ENCODE measurements at regions not wholly inside any gene's neighbourhood (a gene's known extent, or its start where the extent isn't known, plus 50 kb on each side); places are given as distances from the start of the nearest gene placed in this dataset.
"Not testable (repeated sequence)": the region's sequence is repeated elsewhere in the genome, so short reads cannot be mapped to it uniquely, and the experiment has no call there.

DNA sequence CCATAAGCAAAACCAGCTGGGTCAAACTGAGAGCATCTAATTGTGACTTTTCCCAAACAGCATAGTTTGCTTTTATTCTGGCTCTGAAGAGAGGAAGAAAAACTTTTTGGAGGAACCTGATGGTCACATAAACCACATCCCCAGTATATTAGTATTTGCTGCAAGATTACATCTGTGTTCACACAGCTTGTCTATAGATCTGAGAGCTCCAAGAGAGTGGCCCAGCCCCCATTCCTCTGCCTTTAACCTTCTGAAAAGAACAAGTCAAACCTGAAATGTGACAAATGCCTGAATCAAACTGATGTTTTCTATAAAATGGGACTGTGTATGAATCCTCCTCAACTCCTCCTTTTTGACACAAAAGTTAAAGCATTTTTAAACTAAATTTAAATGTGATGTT, 435.2 kb downstream of the ZNF479 start:
- DNase-seq (ENCODE audit: extremely low read depth in 1 of 2, low read depth in 1 of 2): not testable (repeated sequence)

DNA sequence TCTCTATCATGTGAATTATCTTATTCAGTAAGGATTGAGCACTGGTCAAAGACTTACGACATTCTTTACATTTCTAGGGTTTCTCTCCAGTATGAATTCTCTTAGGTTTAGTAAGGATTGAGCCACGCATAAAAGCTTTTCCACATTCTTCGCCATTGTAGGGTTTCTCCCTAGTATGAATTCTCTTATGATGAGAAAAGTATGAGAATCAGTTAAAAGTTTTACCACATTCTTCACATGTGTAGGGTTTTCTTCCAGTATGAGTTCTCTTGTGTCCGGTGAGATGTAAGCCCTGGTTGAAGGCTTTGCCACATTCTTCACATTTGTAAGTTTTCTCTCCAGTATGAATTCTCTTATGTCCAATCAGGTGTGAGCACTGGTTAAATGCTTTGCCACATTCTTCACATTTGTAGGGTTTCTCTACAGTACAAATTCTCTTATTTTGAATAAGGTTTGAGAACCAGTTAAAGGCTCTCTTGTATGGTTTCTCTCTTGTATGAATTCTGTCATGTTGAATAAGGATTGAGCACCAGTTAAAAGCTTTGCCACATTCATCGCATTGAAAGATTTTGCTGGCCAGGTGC, 445.9 kb downstream of the ZNF479 start:
- DNase-seq (ENCODE audit: extremely low read depth in 1 of 2, low read depth in 1 of 2): no peak

DNA sequence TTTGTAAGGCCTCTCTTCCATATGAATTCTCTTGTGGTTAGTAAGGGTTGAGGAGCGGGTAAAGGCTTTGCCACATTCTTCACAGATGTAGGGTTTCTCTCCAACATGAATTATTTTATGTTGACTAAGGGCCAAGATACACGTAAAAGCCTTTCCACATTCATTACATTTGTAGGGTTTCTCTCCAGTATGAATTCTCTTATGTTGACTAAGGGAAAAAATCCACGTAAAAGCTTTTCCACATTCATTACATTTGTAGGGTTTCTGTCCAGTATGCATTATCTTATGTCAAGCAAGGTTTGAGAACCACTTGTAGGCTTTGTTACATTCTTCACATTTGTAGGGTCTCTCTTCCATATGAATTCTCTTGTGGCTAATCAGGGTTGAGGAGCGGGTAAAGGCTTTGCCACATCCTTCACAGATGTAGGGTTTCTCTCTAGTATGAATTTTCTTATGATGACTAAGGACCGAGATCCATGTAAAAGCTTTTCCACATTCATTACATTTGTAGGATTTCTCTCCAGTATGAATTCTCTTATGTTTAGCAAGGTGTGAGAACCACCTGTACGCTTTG, 493.0 kb downstream of the ZNF479 start:
- no peak for DNase-seq (ENCODE audit: extremely low read depth in 1 of 2, low read depth in 1 of 2)

DNA sequence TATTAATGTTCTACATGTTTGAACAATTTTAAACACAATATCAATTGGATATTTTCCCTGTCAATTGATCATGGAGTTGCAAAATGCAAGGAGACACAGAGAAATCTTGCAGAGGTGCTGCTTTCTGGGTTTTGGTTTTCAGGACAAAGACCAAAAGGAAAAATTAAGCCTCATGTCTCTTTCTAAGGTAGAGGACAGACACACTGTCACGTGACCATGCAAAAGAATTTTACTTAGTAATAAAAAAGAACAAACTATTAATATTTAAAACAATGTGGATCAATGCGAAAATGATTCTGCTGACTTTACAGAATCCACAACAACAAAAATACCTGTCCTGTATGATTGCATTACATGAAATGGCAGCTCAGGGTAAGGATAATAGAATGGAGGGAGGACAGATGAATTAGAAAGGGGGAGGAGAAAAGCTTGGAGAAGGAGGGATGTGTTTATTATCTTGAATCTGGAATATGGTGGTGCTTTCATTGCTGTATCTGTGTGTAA, 493.7 kb upstream of the NUPR2 start:
- no peak for DNase-seq (ENCODE audit: extremely low read depth in 1 of 2, low read depth in 1 of 2)

DNA sequence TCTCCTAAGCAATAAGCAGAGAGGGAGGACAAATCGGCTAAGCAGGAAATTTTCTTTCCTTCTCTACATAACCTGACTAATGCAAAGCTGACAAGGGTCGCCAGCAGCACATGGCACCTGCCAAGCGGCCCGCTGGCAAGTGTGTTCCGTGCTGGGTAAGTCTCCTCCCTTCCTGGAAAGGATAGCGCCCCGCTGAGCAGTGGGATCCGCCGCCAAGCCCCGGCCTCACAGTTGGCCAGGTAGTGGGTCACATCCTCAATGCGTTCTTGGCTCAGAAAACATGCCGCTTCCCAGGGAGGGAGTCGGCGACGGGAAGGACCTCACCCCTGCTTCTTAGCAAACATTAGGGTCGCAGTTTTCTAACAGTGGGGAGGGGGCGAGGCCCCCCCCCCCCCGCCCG, 488.9 kb upstream of the NUPR2 start:
- no peak for DNase-seq (ENCODE audit: extremely low read depth in 1 of 2, low read depth in 1 of 2)

DNA sequence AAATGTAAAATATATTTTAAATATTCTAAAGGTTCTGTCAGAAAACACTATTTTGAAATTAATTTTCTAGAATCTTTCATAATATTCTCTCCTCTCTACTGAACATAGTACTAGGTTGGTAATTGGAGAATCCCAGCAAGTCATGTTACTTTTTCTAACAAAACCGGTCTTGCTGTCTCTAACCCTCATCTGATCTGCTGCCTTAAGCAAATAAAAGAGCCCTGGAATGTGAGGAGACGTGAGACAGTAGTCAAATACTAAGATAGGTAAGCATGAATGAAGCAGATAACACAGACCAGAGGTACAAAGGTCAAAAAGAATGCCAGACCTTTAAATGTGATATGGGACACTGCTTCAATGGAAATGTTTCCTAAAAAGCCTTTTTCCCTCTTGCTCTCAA, 462.4 kb upstream of the NUPR2 start:
- DNase-seq (ENCODE audit: extremely low read depth in 1 of 2, low read depth in 1 of 2): no peak

DNA sequence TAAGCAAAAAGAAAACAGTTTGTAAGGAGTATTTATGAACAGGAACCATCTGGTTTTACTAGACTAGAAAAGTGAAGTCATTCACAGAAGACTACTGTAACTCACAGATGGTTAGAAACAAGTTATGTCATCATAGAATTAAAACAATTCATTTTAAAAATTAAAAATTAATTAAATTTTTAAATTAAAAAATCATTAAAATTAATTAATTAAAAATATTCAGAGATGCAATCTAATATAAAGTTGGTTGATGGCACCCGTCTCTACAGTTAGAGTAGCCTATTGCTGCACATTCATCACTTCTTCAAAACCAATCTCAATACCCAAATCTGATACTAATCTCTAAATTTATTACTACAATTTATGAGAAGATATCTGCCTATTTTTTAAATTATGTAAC, 454.8 kb upstream of the NUPR2 start:
- DNase-seq (ENCODE audit: extremely low read depth in 1 of 2, low read depth in 1 of 2): no peak

DNA sequence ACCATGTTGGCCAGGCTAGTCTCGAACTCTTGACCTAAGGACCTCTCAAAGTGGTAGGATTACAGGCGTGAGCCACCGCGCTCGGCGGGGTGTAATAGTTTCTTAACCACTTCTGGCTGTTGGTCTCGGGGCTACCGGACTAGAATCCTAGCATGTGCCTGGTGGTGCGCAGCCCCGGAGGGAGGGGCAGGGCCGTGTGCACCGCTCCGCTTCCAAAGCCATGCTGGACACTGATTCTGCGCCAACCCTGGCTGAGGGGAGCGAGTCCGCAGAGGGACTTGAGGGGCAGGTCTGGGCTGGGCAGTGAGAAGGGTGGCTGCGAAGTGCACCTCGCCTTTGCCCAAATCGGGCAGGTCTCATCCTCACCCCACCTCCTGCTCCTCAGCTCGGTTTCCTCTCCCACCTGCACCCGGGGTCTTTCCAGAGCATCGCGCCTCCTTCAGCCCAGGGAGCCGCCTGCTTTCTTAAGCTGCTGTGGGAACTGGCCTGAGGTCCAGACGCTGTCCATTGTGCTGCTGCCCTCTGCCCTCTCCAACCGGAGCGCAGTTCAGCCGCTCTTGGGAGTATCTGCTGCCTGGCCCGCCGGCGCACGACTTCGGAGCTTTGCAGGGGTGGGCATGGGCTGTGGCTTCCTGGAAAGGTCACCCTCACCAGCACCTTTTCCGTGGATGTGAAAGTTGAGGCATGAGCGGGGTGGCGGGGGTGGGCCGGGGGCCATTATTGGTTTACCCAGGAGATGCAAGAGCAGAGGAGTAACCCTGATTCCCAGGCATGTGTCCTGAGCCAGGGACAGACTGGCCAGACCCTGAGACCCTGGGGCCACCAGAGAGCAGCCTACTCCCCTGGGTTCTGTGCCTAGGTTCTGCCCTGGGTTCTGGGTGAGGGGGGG, 422.6 kb upstream of the NUPR2 start:
- no peak for DNase-seq (ENCODE audit: extremely low read depth in 1 of 2, low read depth in 1 of 2)

DNA sequence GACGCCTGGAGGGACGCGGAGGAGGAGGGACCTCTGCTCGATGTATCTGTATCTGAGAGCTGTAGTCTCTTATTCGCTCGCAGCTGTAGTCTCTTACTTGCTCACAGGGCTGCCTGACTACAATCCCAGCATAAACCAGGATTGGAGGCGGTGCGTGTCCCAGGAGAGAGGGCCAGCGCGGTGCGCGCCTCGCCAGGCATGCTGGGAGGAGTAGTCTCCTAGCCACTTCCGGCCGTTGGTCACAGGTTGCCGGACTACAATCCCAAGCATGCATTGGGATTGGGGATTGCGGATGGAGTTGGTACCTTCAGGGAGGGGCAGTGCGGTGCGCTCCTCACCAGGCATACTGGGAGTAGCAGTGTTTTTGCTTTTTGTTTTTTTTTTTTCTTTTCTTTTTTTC, 421.7 kb upstream of the NUPR2 start:
- DNase-seq (ENCODE audit: extremely low read depth in 1 of 2, low read depth in 1 of 2): no peak

DNA sequence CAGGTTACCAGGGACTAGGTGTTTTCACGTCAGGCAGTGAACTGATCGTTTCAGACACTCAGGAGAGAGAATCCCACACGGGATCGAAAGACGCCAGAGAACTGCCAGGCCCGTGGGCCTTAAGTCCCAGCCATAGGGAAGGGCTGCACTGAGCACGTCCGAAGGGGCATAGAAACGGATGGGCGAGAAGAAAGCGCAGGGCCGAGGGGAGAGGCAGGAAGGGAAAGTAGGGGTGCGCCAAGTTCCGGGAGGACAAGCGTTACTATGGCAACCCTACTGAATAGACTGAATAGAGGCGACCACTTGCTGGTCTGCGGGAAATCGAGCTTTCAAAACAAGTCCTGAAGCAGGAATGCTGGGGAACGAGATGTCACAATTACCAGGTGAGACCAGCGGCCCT, 421.3 kb upstream of the NUPR2 start:
- no peak for DNase-seq (ENCODE audit: extremely low read depth in 1 of 2, low read depth in 1 of 2)

DNA sequence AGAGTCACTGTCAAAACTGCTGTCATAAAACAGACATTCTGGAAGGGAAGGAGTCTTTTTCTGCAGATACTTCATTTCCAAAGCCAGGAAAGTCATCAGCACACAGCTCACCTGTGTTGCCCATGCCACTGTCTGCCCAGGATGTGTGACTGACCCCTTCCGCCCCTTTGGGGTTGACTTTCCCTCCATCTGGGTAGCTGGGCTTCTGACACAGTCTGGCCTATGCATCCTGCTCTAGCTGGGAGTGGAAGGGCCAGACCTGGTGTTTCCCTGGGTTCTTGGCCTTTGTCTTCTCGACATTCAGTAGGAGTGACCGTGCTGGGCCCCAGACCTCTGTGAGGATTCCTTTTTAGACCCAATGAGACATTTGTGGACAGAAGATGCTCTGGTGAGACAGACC, 378.9 kb upstream of the NUPR2 start:
- DNase-seq (ENCODE audit: extremely low read depth in 1 of 2, low read depth in 1 of 2): no peak

DNA sequence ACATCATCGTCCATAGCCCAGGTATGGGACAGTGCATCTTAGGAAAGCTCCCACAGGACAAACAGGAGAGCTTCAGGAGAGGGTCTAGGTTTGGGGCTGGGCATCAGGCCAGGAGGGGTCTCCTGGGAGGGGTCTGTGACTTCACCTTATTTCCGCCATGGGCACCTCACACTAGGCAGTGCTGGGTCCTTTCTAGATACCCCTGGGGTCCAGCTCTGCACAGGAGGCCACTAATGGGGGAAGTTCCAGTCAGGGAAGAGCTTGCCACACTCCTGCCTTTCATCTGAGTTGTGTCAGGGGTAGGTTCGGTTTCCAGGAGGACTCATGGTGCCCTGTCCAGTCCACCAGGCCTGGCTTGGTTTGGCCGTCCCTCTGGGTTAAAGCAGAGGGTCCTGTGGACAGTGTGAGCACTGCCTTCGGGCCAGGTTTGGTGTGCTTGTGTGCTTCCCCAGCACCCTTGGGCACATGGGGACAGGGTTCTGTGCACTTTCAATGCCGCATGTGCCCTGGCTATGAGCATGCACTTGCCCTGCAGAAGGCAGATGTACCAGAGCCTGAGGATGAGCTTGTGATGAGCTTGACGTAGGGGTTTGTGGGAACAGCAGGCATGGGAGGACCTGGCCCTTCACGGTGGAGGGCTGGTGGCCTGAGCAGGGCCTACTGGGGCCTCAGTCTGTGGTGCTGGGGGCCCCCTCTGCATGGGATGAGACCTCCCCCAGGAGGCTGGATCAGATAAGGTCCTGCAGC, 377.7 kb upstream of the NUPR2 start:
- DNase-seq (ENCODE audit: extremely low read depth in 1 of 2, low read depth in 1 of 2): no peak

DNA sequence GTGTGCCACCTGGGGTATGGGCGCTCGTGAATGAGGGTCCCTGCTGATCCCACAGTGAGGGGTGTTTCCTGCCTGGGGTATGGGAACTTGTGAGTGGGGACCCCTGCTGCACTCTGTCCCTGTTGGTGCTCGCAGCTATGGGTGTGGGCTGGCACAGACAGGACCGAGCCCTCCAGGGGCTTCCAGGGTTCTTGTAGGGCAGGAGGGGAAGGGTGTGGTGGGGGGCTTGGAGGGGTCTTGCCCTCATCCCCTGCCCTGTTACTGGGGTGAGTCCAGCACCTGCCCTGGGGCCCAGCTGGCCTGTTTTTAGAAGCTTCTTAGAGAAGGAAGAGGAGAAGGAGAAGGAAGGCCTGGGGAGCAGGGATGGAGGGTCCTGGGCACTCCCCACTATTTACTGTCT, 377.0 kb upstream of the NUPR2 start:
- DNase-seq (ENCODE audit: extremely low read depth in 1 of 2, low read depth in 1 of 2): no peak

DNA sequence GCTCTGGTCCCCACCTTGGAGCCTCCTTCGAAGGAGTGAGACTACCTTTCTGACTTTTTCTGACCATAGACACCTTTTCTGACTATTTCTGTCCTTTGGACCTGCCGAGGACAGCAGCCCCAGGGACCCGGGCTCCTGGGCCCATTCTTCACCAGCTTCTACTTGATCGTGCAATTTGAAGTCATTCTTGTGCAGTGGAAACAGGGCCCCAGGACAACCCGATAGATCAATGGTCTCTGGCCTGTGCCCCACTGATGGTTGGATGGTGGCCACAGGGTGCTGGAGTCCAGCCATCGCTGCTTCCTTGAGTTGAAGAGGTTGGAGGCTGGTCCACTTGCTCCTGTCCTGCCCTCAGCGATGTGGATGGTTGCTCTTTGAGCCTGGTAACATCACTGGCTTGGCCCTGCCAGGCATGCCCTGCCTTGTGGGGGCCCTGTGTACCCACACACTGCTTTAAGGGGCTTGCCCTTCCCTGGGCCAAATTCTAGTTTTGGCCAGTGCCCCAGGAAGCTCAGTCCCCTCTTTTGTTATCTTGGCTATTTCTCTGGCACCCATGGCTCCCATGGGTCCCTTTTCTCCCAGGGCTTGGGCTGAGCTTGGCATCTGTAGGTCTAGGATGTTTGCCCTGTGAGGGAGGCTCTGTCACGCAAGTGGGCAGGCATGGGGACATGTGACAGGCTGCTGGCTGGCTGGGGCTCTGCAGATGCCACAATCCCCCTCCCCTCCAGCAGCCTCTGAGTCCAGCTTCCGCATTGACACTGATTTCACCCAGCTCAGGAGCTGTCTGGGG, 375.6 kb upstream of the NUPR2 start:
- no peak for DNase-seq (ENCODE audit: extremely low read depth in 1 of 2, low read depth in 1 of 2)

DNA sequence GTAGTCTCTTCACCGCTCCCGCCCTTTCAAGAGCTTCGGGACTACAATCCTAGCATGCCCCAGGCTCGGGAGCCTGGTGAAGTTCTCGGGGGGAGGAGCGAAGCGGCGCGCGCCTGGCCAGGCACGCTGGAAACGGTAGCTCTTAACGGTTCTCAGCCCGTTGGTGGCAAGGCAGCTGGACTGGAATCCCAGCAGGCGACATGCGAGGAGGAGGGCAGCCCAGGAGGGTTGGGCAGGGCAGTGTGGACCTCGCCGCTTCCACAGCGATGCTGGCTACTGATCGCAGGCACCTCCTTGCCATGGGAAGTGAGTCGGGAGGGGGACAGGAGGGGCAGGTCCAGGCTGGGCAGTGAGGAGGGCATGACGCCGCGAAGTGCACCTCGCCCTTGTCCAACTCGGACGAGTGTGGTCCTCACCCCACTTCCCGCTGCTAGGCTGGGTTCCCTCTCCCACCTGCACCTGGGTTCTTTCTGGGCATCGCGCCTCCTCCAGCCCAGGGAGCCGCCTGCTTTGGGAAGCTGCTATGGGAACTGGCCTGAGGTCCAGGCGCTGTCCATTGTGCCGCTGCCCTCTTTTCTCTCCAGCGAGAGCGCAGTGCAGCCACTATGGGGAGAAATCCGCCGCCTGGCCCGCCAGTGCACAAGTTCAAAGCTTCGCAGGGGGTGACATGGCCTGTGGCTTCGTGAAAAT, 367.8 kb upstream of the NUPR2 start:
- no peak for DNase-seq (ENCODE audit: extremely low read depth in 1 of 2, low read depth in 1 of 2)

DNA sequence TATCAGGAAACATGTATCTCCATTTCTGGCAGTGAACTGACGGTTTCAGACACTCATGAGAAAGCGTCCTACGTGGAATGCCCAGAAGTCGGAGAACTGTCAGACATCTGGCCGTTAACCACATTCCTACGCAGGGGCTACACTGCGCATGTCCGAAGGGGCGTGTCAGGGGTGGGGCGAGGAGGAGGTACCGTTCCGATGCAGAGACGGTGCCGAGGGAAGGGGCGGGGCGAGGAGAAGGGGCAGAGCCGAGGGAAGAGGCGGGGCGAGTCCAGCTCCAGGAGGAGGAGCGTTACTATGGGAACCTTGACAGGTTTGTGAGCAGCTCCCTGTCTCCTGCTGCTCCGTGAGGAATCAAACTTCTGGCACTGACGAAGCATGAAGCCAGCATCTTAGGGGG, 366.9 kb upstream of the NUPR2 start:
- no peak for DNase-seq (ENCODE audit: extremely low read depth in 1 of 2, low read depth in 1 of 2)

DNA sequence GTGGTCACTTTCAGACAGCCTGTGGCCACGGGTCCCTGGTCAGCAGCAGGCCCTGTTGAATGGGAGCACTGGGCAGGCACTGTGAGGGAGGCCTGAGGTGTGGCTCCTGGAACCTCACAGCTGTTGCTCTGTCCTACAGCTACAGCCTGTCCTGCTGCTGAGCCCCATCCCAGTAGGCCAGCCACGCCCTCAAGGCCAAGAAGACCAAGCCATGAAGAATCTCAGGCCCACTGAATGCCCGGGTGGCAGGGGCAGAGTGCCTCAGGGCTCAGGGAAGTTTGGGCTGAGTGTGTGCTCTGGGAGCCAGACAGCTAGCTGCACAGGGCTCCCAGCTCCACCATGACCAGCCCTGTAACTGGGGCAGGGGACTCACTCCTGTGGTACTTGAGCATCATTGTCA, 363.5 kb upstream of the NUPR2 start:
- DNase-seq (ENCODE audit: extremely low read depth in 1 of 2, low read depth in 1 of 2): no peak

DNA sequence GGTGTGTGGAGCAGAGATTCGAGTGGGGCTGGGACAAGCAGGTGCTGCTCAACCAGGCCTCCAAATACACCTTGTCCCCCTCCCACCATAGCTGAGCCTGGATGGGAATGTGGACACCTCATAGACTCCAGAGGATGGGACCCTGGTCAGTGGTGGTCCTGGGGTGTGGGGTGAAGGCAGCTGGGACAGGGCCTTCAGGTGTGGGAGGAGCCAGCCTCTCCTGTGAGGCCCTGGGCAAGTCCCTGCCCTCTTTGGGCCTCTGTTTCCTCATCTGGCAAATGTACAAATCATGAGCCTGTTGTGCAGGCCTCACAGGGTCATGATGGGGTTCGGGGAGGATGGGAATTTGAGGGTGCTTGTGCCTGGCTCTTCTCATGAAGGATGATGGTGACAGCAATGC, 362.9 kb upstream of the NUPR2 start:
- DNase-seq (ENCODE audit: extremely low read depth in 1 of 2, low read depth in 1 of 2): no peak

DNA sequence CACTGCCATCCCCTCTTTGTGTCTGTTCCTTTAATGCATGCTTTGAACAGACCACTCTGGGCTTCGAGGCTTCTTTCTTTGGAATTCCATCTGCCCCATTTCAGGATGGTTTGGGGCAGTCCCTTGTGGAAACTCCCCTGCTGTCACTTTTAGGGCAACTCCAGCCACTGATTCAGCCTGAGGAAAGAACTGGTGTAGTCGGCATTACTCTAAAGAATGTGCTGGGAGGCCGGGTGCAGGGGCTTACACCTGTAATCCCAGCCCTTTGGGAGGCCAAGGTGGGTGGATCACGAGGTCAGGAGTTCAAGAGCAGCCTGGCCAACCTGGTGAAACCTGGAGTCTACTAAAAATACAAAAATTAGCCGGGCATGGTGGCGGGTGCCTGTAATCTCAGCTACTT, 358.1 kb upstream of the NUPR2 start:
- no peak for DNase-seq (ENCODE audit: extremely low read depth in 1 of 2, low read depth in 1 of 2)

DNA sequence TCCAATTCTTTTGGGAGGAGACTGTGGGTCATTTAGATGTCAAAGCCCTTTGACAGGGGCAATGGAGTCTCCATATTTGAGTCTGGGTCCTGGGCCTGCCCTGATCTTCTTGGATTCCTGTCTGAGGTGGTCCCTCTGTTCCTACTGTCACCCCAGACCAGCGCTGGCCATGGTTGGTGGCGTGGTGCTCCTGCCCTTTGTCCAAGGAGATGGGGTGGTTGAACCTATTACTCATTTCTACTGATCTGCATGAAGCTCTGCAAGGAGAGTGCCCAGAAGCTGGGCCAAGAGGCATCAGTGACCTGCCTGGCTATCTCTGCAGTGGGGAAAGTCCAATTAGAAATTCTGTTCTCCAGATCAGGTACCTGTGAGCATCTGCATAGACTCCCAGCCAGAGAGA, 355.6 kb upstream of the NUPR2 start:
- DNase-seq (ENCODE audit: extremely low read depth in 1 of 2, low read depth in 1 of 2): no peak
